ENCODE measurements at regions not wholly inside any gene's neighbourhood (a gene's known extent, or its start where the extent isn't known, plus 50 kb on each side); places are given as distances from the start of the nearest gene placed in this dataset.

DNA sequence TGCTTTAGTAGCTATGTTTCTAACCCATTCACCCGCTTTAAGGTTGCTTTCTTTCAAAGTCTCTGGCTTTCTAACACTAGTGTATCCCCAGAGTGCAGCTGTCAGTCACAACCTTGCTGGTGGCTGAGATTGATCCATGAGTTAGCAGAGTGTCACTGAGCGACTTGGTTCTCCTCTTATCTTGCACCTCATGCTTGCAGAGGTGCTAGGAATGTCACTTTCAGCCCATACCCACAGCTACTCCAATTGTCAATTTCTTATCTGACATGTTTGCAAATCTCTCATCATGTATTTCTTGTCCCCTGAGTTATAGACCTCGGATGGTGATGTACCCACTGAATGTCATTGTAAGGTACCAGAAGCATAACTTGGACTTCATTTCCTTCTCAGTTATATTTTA is 1110.2 kb downstream of the GALC start:
- no TSS peak for BruUV-seq (replicated peaks)

More for the DNA sequence above, 1110.2 kb downstream of the GALC start:
- H3K4me3 ChIP-seq (ENCODE audit: insufficient read depth, low read depth, low read length), result no peak overlapping the region
- no peak overlapping the region for H3K14ac ChIP-seq (replicated peaks; ENCODE audit: low read depth, low read length)
- CTCF ChIA-PET, result no interaction called here
- no peak overlapping the region for H2BK20ac ChIP-seq (ENCODE audit: low read depth, low read length)
- no peak overlapping the region for H2AK9ac ChIP-seq (replicated peaks; ENCODE audit: low read depth, low read length, poor library complexity)
- H4K8ac ChIP-seq (ENCODE audit: low read depth in 2 of 2, low read length in 2 of 2), result no peak overlapping the region
- in situ Hi-C loops (cut with MboI; ENCODE audit: low sequenced_read_pairs), result no loop called here
- no peak overlapping the region for H4K5ac ChIP-seq (ENCODE audit: low read depth, low read length)
- H3K23ac ChIP-seq (ENCODE audit: low read depth, low read length), result no peak overlapping the region
- no peak overlapping the region for H3K9ac ChIP-seq (ENCODE audit: low read depth, low read length)
- TF ChIP-seq MAFK (IDR thresholded peaks at IDR 0.05; ENCODE audit: low read depth, low read length) (no peak), SMC3 (IDR thresholded peaks at IDR 0.05; ENCODE audit: low read depth, low read length) (no peak), RAD21 (IDR thresholded peaks at IDR 0.05; ENCODE audit: low read length) (no peak), FOS (IDR thresholded peaks at IDR 0.05; ENCODE audit: low read depth, low read length) (no peak), CEBPB (IDR thresholded peaks at IDR 0.05; ENCODE audit: low read depth, low read length) (no peak), CTCF (conservative IDR thresholded peaks at IDR 0.05; ENCODE audit: low read depth, low read length) (no peak), MXI1 (IDR thresholded peaks at IDR 0.05; ENCODE audit: borderline replicate concordance, low read depth, low read length) (no peak), CHD1 (IDR thresholded peaks at IDR 0.05; ENCODE audit: low read depth, low read length) (no peak)
- TF ChIP-seq, protein P1, sequence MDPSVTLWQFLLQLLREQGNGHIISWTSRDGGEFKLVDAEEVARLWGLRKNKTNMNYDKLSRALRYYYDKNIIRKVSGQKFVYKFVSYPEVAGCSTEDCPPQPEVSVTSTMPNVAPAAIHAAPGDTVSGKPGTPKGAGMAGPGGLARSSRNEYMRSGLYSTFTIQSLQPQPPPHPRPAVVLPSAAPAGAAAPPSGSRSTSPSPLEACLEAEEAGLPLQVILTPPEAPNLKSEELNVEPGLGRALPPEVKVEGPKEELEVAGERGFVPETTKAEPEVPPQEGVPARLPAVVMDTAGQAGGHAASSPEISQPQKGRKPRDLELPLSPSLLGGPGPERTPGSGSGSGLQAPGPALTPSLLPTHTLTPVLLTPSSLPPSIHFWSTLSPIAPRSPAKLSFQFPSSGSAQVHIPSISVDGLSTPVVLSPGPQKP (IDR thresholded peaks at IDR 0.05; ENCODE audit: borderline replicate concordance, low read depth, low read length), result no peak
- TF ChIP-seq, protein P2, sequence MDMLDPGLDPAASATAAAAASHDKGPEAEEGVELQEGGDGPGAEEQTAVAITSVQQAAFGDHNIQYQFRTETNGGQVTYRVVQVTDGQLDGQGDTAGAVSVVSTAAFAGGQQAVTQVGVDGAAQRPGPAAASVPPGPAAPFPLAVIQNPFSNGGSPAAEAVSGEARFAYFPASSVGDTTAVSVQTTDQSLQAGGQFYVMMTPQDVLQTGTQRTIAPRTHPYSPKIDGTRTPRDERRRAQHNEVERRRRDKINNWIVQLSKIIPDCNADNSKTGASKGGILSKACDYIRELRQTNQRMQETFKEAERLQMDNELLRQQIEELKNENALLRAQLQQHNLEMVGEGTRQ (IDR thresholded peaks at IDR 0.05; ENCODE audit: low read depth, low read length), result no peak
- no peaks in the 10 kb centered on the region for H3K4me1 ChIP-seq (ENCODE audit: control insufficient read depth, insufficient read depth, low read length)
- H3K27me3 ChIP-seq (ENCODE audit: control insufficient read depth, insufficient read depth, low read length), result no peaks in the 10 kb centered on the region
- intact Hi-C loops (cut with micrococcal nuclease), result no loop called here
- H2BK5ac ChIP-seq (ENCODE audit: low read depth, low read length, poor library complexity, severe bottlenecking), result no peak overlapping the region
- WGBS, 2 experiments (ENCODE audit: extremely low coverage in 2 of 2, insufficient read length in 1 of 2), result no CpG with 5 or more reads among the region's 3 CpGs
- H2BK15ac ChIP-seq (ENCODE audit: low read depth, low read length), result no peak overlapping the region
- H3K18ac ChIP-seq (ENCODE audit: low read depth, low read length), result no peak overlapping the region
- no peak for ATAC-seq (ENCODE audit: low read depth)
- dilution Hi-C loops (cut with HindIII; ENCODE audit: low sequenced_read_pairs, unreplicated experiment), result no loop called here
- no peak overlapping the region for H4K91ac ChIP-seq (ENCODE audit: insufficient read depth, low read depth, low read length)
- no peak overlapping the region for H3K4me2 ChIP-seq (ENCODE audit: low read depth, low read length)
- H3K79me1 ChIP-seq (ENCODE audit: low read depth in 1 of 2, low read length in 2 of 2), result no peaks in the 10 kb centered on the region
- H3K56ac ChIP-seq (ENCODE audit: extremely low read depth, insufficient read depth, low read length), result no peak overlapping the region
- H3K4ac ChIP-seq (ENCODE audit: low read depth, low read length), result no peak overlapping the region
- no peaks in the 10 kb centered on the region for H3K36me3 ChIP-seq (ENCODE audit: control insufficient read depth, insufficient read depth, low read length)
- no peaks in the 10 kb centered on the region for H4K20me1 ChIP-seq (ENCODE audit: insufficient read depth, low read length)
- H2AFZ ChIP-seq (replicated peaks; ENCODE audit: low read length, poor library complexity), result peak overlapping the region; percentile 68
- H3K9me1 ChIP-seq (ENCODE audit: insufficient read depth, low read length), result no peaks in the 10 kb centered on the region
- H2BK120ac ChIP-seq (ENCODE audit: low read depth, low read length), result no peak overlapping the region
- H3K9me3 ChIP-seq (ENCODE audit: control insufficient read depth, insufficient read depth, low read length), result no peaks in the 10 kb centered on the region; the same call in 1 of the 2 replicates
- H3K27ac ChIP-seq (ENCODE audit: insufficient read depth, low read length), result no peak overlapping the region
- POLR2A ChIA-PET (ENCODE audit: unreplicated experiment), result no interaction called here
- no peak overlapping the region for H2AK5ac ChIP-seq (ENCODE audit: low read depth, low read length)
- DNase-seq, result no peak

Measured in IMR-90 (cell line).